Heart left ventricle (tissue), 13 donors: ENCODE measurements at regions not wholly inside any gene's neighbourhood (a gene's known extent, or its start where the extent isn't known, plus 50 kb on each side); places are given as distances from the start of the nearest gene placed in this dataset.

ENCODE experiments used
- POLR2A ChIP-seq, 2 donors: fragments of 450-650 bp; IDR thresholded peaks; one replicate each; pipeline ENCODE4 v1.6.1; 2017; ENCODE audit warnings: antibody characterized with exemption in 2 of 2, mild to moderate bottlenecking in 2 of 2, moderate library complexity in 2 of 2
- TF ChIP-seq, protein P1 (sequence below), 12 donors: fragments of 200-600 bp; sonication (generic) in 4 of 12; IDR thresholded peaks; one replicate each; pipeline versions ENCODE4 v1.5.0 to v1.8.0; 2018 to 2022; ENCODE audit warnings: antibody characterized with exemption in 12 of 12, mild to moderate bottlenecking in 5 of 12
- donor health status: ischemic (EF 13 %, LVEDD 7.1; RV severe dilation, severe dysfunction).
- donor health status: DM: no; HTN: yes; CAD: no.
- donor health status: DM: no; HTN: no; CAD: no.
- donor health status: ischemic (EF 25% LVEDD 6.9; RV normal size, moderate dysfunction).
- donor health status: ischemic (EF 25% LVEDD 5.7; RV mildly dilated, moderate dysfunction).
- donor health status: ischemic (EF 35%, LVEDD 5.7; RV mildly dilated, moderate dysfunction).
- donor health status: nonischemic (EF 11% LVEDD 7.7; RV severe dilation, severe dysfunction).
- donor health status: DM: yes; HTN: yes; CAD: no.
- donor health status: PGD.
- donor health status: ischemic (EF 29% LVEDD 5.4; RV normal size, mild dysfunction).
- donor health status: nonischemic (EF 23%, LVEDD 6.1; RV moderate dilation, normal function).

DNA sequence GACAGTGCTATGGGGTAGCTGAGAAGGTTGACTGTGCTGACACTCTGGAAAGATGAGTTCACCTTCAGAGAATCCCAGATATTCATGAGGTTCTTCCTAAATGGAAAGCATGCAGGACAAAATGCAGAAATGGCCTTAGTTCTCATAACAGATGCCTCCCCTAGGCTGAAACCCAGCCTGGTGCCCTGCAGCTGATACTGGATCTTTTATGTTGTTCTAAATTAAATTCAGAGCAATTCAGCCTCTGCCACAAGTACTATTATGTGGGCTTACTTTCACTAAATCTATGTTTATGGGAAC, 172.0 kb upstream of the SERPINE2 start:
- TF ChIP-seq, protein P1, sequence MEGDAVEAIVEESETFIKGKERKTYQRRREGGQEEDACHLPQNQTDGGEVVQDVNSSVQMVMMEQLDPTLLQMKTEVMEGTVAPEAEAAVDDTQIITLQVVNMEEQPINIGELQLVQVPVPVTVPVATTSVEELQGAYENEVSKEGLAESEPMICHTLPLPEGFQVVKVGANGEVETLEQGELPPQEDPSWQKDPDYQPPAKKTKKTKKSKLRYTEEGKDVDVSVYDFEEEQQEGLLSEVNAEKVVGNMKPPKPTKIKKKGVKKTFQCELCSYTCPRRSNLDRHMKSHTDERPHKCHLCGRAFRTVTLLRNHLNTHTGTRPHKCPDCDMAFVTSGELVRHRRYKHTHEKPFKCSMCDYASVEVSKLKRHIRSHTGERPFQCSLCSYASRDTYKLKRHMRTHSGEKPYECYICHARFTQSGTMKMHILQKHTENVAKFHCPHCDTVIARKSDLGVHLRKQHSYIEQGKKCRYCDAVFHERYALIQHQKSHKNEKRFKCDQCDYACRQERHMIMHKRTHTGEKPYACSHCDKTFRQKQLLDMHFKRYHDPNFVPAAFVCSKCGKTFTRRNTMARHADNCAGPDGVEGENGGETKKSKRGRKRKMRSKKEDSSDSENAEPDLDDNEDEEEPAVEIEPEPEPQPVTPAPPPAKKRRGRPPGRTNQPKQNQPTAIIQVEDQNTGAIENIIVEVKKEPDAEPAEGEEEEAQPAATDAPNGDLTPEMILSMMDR (IDR thresholded peaks at IDR 0.05) = no peak
- no peak for TF ChIP-seq POLR2A (IDR thresholded peaks at IDR 0.05)
